Spleen (tissue), 11 donors: ENCODE measurements at regions not wholly inside any gene's neighbourhood (a gene's known extent, or its start where the extent isn't known, plus 50 kb on each side); places are given as distances from the start of the nearest gene placed in this dataset.

Source experiments
- DNase-seq: peaks from one replicate; pipeline ENCODE4 v3.0.0-alpha.2; 2020
- H3K27ac ChIP-seq, 8 donors: fragments of 200-600 bp; sonication (generic) in 7 of 8; 1 replicate in 4 of 8; 2 replicates in 4 of 8; pipeline versions ENCODE4 v1.5.0 to v1.8.0; 2016 to 2021; ENCODE audit warnings: inconsistent platforms in 4 of 8, mild to moderate bottlenecking in 4 of 8, moderate library complexity in 1 of 8
- H3K27me3 ChIP-seq, 7 donors: fragments of 200-600 bp; sonication (generic) in 6 of 7; replicated peaks in 1 of 7; 1 replicate in 4 of 7; 2 replicates in 3 of 7; pipeline versions ENCODE4 v1.5.0 to v1.8.0; 2016 to 2021; ENCODE audit warnings: inconsistent platforms in 3 of 7, mild to moderate bottlenecking in 1 of 7
- H3K36me3 ChIP-seq, 6 donors: fragments of 200-600 bp; sonication (generic) in 5 of 6; 1 replicate in 4 of 6; 2 replicates in 2 of 6; pipeline versions ENCODE4 v1.5.0 to v1.8.0; 2016 to 2021; ENCODE audit warnings: inconsistent platforms in 2 of 6
- H3K4me1 ChIP-seq, 6 donors: fragments of 200-600 bp; sonication (generic) in 5 of 6; 1 replicate in 3 of 6; 2 replicates in 3 of 6; pipeline versions ENCODE4 v1.5.0 to v1.8.0; 2016 to 2021; ENCODE audit warnings: inconsistent platforms in 3 of 6
- H3K4me3 ChIP-seq, 8 donors: fragments of 200-600 bp; sonication (generic) in 7 of 8; 1 replicate in 4 of 8; 2 replicates in 4 of 8; pipeline versions ENCODE4 v1.5.0 to v1.8.0; 2016 to 2021; ENCODE audit warnings: inconsistent platforms in 4 of 8, mild to moderate bottlenecking in 4 of 8, moderate library complexity in 2 of 8
- H3K9me3 ChIP-seq, 8 donors: fragments of 200-600 bp; sonication (generic) in 7 of 8; 1 replicate in 4 of 8; 2 replicates in 4 of 8; pipeline versions ENCODE4 v1.5.0 to v1.8.0; 2016 to 2021; ENCODE audit warnings: inconsistent platforms in 4 of 8
- POLR2A ChIP-seq, 3 donors: fragments of 450-650 bp; IDR thresholded peaks; one replicate each; pipeline ENCODE4 v1.5.1; 2017; ENCODE audit warnings: antibody characterized with exemption in 3 of 3, mild to moderate bottlenecking in 1 of 3
- POLR2AphosphoS5 ChIP-seq, 3 donors: sonication (generic); formaldehyde crosslinking; IDR thresholded peaks; one replicate each; pipeline ENCODE4 v1.5.1; 2017; ENCODE audit warnings: antibody characterized with exemption in 3 of 3
- WGBS, 5 donors: extraction: QIAGEN DNeasy Blood & Tissue Kit in 3 of 5; methylation state at CpG; one replicate each; pipeline versions ENCODE4 v1.1.5 to v1.1.7; 2013 to 2018; 5-methylcytosine and 5-hydroxymethylcytosine counted together
- intact Hi-C: fragments of 100-400 bp; cut with DNase I; formaldehyde crosslinking; loops from one replicate; pipeline ENCODE4 v1.15.0; 2023; ENCODE audit warnings: low total_unique reads
- TF ChIP-seq, protein P1 (sequence below), 11 experiments: fragments of 200-600 bp in 7 of 11; fragments of 450-650 bp in 4 of 11; sonication (generic) in 4 of 11; IDR thresholded peaks in 8 of 11; conservative IDR thresholded peaks in 3 of 11; 1 replicate in 7 of 11; 2 replicates in 4 of 11; pipeline versions ENCODE4 v1.4.0 to v1.8.0; 2016 to 2021; ENCODE audit warnings: antibody characterized with exemption in 11 of 11, inconsistent platforms in 4 of 11, mild to moderate bottlenecking in 1 of 11
- donor health status: healthy with polysubstance abuse.
- donor health status: DM: no; HTN: no; CAD: no; lungs with moderate emphysema.
- donor health status: DM: no; HTN: no; CAD: no.
- donor health status: Bipolar disorder and iron deficiency.
- donor health status: healthy.
- donor health status: DM: no; HTN: no; CAD: no.
- donor health status: DM: yes; HTN: yes; CAD: no.

DNA sequence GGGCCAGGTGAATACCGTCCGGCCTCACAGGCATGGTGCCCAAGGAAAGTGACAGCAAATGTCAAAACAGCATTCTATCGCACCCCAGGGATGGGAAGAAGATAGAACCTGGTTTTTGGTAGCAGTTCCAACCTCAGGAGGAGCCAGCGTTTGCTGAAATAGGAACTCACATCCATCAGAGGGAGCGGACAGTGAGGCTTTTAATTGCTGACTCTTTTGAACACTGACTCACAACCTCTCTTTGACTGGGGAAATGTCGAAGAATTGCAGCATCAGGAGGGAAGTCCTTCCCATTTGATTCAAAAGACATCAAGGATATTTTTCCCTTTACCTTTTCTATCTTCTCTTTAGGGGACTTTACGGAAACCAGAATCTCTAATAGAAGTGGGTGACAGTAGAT lies 114.2 kb downstream of the UNC5CL start:
- 84 to 92% (median 89%) methylated on average over 7 of the region's 7 CpGs for WGBS, 5 donors
- TF ChIP-seq POLR2A (IDR thresholded peaks at IDR 0.05) (no peak), POLR2AphosphoS5 (IDR thresholded peaks at IDR 0.05) (no peak)
- TF ChIP-seq, protein P1, sequence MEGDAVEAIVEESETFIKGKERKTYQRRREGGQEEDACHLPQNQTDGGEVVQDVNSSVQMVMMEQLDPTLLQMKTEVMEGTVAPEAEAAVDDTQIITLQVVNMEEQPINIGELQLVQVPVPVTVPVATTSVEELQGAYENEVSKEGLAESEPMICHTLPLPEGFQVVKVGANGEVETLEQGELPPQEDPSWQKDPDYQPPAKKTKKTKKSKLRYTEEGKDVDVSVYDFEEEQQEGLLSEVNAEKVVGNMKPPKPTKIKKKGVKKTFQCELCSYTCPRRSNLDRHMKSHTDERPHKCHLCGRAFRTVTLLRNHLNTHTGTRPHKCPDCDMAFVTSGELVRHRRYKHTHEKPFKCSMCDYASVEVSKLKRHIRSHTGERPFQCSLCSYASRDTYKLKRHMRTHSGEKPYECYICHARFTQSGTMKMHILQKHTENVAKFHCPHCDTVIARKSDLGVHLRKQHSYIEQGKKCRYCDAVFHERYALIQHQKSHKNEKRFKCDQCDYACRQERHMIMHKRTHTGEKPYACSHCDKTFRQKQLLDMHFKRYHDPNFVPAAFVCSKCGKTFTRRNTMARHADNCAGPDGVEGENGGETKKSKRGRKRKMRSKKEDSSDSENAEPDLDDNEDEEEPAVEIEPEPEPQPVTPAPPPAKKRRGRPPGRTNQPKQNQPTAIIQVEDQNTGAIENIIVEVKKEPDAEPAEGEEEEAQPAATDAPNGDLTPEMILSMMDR (IDR thresholded peaks at IDR 0.05 in 8 of 11, conservative IDR thresholded peaks at IDR 0.05 in 3 of 11), result no peak
- H3K4me1 ChIP-seq, result no peaks in the 10 kb centered on the region
- no peak overlapping the region for H3K27ac ChIP-seq
- no peaks in the 10 kb centered on the region for H3K36me3 ChIP-seq
- no peak for DNase-seq
- intact Hi-C loops, result no loop called here
- no peak overlapping the region for H3K4me3 ChIP-seq
- H3K27me3 ChIP-seq, result peaks cover 0 to 16% (median 0%) of the 10 kb centered on the region in 7 donors
- no peaks in the 10 kb centered on the region for H3K9me3 ChIP-seq

DNA sequence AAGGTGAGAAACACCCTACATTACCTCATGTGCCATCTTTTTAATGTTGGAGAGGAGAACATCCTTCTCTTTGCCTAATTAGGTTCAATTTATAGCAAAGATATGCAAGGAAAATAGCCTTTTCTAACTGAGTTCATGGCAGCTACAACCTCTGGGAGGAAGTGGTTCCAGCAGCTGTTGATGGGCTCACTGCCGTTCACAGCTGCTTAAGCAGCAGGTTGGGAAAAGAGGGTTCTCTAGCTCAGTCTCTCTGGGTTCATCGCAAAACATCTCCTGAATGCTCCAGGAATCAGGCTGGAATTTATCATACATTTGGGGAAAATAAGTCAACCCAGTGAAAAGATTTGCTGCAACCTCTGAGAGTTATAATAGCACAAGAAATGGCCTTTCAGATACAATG lies 115.1 kb downstream of the UNC5CL start:
- Histone ChIP-seq H3K4me3 (no peak overlapping the region), H3K36me3 (no peaks in the 10 kb centered on the region), H3K4me1 (no peaks in the 10 kb centered on the region), H3K9me3 (no peaks in the 10 kb centered on the region), H3K27me3 (peaks cover 0 to 24% (median 2%) of the 10 kb centered on the region in 7 donors), H3K27ac (no peak overlapping the region)
- no peak for DNase-seq
- TF ChIP-seq, protein P1 (IDR thresholded peaks at IDR 0.05 in 8 of 11, conservative IDR thresholded peaks at IDR 0.05 in 3 of 11), result no peak
- TF ChIP-seq POLR2AphosphoS5 (IDR thresholded peaks at IDR 0.05), result no peak
- 52 to 68% (median 58%) methylated on average over 2 of the region's 2 CpGs for WGBS, 5 donors
- intact Hi-C loops, result no loop called here

DNA sequence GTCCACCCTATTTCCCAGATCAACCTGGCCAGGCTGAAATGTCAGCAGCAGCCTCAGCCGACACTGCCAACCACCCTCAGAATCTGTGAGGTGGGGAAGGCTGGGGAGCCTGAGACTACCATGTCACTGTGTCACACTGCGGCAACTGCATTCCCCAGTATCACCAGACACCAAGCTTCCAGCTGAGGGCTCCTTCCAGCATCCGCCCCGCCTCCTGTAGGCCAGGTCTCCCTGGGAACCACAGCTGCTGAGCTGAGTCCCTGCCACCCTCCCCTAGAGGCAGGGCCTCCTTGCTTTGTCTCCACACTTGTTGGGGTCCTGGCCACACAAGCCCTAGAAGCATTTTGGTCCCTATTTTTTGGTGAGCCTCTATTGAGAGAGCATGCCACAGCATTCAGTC lies 115.7 kb downstream of the UNC5CL start:
- 86 to 97% (median 95%) methylated on average over 3 to 4 of the region's 4 CpGs for WGBS, 5 donors
- TF ChIP-seq POLR2AphosphoS5 (IDR thresholded peaks at IDR 0.05), result no peak
- TF ChIP-seq, protein P1 (IDR thresholded peaks at IDR 0.05 in 8 of 11, conservative IDR thresholded peaks at IDR 0.05 in 3 of 11), result no peak
- no peak for TF ChIP-seq POLR2A (IDR thresholded peaks at IDR 0.05)
- intact Hi-C loops, result no loop called here
- H3K4me3 ChIP-seq, result no peak overlapping the region
- no peaks in the 10 kb centered on the region for H3K9me3 ChIP-seq
- no peaks in the 10 kb centered on the region for H3K4me1 ChIP-seq
- no peak for DNase-seq
- peaks cover 0 to 30% (median 5%) of the 10 kb centered on the region in 7 donors for H3K27me3 ChIP-seq
- H3K27ac ChIP-seq, result no peak overlapping the region
- no peaks in the 10 kb centered on the region for H3K36me3 ChIP-seq

DNA sequence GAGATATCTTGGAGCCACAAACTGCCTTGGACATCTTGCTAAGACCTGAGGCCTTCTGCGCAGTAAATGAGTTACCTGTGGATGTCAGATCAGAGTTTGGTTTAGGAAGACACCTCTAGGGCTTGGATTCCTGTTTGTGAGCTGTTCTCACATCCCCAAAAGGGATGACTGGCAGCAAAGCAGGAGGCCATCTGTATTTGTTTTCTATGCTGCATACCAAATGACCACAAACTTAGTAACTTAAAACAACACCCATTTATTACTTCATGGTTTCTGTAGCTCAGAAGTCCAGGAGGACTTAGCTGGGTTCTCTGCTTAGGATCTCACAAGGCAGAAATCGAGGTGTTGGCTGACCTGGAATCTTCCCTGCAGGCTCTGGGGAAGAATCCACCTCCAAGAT lies 116.7 kb downstream of the UNC5CL start:
- Histone ChIP-seq H3K4me3 (no peak overlapping the region), H3K9me3 (no peaks in the 10 kb centered on the region), H3K4me1 (no peaks in the 10 kb centered on the region), H3K27ac (no peak overlapping the region), H3K36me3 (no peaks in the 10 kb centered on the region), H3K27me3 (peaks cover 0 to 36% (median 5%) of the 10 kb centered on the region in 7 donors)
- TF ChIP-seq POLR2A (IDR thresholded peaks at IDR 0.05) (no peak), POLR2AphosphoS5 (IDR thresholded peaks at IDR 0.05) (no peak)
- TF ChIP-seq, protein P1 (IDR thresholded peaks at IDR 0.05 in 8 of 11, conservative IDR thresholded peaks at IDR 0.05 in 3 of 11), result no peak
- intact Hi-C loops, result no loop called here
- DNase-seq, result no peak
- WGBS, 5 donors, result 72 to 83% (median 77%) methylated on average over 2 of the region's 2 CpGs
